GM18517 (cell line): ENCODE measurements at regions not wholly inside any gene's neighbourhood (a gene's known extent, or its start where the extent isn't known, plus 50 kb on each side); places are given as distances from the start of the nearest gene placed in this dataset.
A peak's percentile ranks its signal among the peaks of the same experiment; 100 is the strongest.

ENCODE experiments used
- ATAC-seq: cut with Tn5 transposase; IDR thresholded peaks from one replicate; pipeline ENCODE4 v1.9.1; 2021; ENCODE audit warnings: mild to moderate bottlenecking, moderate library complexity; ENCODE audit not compliant: unreplicated experiment

DNA sequence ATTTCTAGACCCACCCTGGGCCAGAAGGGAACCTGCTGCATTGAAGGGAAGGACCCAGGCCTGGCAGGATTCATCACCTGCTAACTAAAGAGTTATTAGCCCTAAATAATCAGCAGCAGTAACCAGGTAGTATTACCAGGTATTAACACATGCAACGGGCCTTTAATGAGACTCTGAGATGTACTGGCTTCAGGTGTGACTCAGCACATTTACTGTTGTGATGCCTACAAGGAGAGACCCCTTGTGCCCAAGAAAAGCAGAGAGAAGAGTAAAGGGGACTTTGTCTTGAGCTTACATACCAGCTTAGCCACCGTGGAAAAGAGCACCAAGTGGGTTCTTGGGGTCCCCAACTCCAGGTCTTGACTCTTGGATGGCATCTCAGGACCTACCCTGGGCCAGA, 243.1 kb upstream of the SLC39A10 start:
- no peak for ATAC-seq

DNA sequence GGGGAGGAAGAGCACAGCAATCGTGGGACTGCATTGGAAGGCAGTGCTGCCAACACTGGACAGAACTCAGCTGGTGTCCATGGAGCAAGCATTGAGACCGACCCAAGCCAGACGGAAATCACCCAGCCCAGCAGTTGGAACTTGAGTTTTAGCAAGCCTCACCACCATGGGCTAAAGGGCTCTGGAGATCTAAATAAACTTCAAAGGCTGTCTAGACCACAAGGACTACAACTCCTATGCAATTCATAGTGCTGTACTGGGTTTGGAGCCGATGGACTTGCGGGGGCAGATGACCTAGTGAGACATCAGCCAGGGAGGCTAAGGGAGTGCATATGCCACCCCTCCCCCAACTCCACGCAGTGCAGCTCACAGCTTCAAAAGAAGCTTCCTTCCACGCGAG, 243.6 kb upstream of the SLC39A10 start:
- no peak for ATAC-seq

DNA sequence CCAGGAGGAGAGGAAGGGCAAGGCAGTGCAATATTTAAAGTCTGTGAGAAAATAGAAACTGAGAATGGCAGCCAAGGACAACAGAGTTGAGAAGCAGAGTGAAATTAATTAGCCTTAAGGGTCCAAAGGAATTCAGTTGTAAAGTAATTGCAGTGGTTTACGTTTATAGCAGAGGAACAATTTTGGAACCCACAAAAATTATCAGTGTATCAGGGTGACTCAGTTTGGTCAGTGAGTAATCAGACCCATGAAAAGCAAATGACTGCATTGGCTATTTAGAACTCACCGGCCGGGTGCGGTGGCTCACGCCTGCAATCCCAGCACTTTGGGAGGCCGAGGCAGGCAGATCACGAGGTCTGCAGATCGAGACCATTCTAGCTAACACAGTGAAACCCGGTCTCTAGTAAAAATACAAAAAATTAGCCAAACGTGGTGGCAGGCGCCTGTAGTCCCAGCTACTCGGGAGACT, 245.8 kb upstream of the SLC39A10 start:
- no peak for ATAC-seq

DNA sequence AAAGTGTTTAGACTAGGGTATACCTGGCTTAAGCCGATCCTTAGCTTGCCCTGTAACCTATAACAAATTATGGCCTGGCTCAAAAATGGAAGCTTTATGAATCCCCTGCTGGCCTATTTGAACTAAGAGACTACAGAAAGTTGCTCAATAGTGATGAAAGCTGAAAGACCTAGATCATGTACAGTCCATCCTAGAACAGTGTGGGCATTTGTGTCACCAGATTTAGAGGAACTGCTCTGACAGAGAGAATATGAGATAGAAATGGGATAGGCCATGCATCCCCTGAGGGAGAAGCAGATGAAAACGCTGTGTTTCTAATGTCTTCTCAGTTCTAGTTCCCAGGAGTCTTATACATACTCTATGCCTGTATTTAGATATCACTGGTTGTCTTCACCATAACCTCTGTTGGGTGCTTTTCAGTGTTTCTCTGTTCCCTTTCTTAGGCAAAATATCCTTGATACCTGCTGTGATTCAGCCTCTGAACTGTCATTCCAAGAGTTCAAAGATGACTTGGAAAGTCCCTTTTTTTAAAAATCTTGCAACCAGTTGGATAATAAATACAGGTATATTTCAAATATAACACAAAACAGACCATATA, 246.9 kb upstream of the SLC39A10 start:
- ATAC-seq = peak; percentile 59

DNA sequence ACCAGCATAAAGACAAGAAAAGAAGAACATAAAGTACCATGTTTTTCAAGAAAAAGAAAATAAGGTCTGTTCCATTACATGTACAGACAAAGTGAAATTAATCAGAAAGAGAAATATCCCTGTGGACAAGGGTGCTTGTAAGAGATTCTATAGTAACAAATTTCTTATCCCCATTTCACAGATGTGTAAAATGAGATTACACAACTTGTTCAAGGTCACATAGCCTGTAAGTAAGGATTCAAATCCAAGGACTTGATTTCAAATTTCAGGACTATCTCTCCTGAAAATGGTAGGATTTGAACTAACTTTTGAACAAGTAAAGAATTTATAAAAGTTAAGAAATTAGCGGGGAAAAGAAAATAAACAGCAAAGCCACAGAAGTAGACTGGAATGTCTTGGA, 248.2 kb upstream of the SLC39A10 start:
- no peak for ATAC-seq

DNA sequence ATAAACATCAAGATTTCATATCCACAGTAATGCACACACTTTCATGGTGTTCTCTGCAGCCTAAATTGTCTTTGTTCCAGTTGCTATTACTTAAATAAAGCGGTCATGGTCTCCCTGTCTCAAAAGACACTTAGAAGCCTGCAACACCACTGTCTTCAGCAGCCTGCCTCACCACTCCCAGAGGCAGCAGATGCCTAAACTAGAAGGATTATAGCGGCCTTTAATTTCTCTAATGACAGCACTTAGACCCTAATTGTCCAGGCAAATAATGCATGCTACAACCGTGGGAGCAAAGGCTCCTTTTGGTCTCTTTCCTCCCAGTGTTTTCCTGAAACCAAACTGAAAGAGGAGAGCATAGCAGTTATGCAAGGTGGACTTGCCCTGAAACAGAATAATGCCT, 248.8 kb upstream of the SLC39A10 start:
- ATAC-seq = no peak

DNA sequence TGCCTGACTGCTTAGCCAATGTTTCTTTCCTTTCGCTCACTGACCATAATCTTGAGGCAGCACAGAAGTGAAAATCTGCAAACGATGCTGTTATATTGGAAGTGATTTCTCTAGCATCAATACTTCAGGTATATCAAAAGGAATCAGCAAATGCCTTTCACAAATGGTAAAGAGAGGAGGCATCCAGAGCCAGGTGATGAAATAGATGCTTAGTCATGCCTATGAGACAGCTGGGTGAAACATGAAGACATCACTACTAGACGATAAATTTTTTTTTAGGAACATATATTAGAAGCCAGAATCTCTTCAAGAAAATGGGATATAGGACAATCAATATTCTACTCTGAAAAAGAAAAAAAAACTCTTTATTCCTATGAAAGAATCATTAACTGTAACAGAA, 249.2 kb upstream of the SLC39A10 start:
- no peak for ATAC-seq

DNA sequence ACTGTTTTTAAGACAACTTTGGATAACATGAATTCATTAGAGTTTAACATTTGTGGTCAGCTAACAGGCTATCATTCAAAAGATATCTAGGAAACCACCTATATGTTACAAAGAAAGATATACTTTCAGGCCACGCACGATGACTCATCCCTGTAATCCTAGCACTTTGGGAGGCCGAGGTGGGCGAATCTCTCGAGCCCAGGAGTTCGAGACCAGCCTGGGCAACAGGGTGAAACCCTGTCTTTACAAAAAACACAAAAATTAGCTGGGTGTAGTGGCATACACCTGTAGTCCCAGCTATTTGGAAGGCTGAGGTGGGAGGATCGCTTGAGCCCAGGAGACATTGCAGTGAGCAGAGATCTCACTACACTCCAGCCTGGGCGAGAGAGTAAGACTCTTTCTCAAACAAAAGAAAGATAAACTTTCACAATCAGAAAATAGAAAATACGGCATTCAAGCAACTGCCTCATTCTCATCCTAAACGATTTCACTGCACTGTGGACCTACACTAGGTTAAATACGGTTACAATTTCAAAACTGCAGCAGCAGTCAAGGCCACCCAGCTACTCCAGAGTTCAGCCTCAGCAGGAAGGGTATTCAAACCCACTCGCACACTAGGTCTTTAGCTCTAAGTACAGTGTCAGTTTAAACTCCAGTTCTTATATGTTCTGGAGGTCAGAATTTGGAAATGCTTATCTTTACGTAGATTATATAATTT, 250.0 kb upstream of the SLC39A10 start:
- no peak for ATAC-seq

DNA sequence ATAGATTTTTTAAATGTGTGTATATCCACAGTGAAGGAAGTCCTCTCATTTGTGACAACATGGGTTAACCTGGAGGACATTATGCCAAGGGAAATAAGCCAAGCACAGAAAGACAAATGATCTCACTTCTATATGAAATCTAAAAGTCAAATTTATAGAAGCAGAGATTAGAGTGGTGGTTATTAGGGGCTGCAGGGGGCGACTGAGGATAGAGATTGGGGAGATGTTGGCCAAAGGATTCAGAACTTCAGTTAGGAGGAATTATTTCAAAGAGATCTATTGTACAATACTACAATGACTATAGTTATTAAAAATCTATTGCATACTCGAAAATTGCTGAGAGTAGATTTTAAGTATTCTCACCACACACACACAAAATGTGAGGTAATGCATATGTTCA, 252.4 kb upstream of the SLC39A10 start:
- no peak for ATAC-seq

DNA sequence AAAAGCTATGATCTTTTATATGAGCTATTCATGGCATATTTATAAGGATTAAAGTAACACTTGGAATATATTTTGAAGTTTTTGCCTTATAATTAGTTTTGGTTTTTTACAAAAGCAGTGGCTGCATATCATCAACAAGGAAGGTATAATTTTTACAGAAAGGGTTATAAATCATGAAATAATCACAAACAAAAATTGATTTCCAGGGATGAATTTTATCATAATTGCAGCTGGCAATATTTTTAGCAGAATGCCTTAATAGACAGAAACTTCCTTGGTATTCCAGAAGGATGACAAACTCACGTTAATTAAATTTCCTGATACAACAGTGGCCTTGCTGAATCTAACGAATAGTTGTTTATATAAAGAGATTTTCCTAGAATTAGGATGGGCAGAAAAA, 260.5 kb upstream of the SLC39A10 start:
- ATAC-seq = no peak

DNA sequence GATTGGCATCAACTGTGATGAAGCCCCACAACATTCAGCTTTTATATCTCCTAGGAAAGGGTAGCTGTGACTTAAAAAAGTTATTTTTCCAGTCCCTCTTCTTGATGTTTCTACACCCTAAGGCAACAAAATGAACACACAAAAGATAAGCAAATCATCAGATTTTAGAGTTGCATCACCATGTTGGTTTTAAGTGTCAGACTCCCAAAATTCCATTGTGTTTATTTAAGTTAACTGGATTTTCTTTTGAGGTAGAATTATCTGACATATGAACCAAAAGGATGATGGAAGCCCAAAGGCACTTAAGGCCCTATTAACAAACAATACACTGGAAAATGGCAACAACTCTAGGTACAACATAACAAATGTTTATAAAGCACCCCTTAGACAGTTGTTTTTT, 261.7 kb upstream of the SLC39A10 start:
- ATAC-seq = no peak

DNA sequence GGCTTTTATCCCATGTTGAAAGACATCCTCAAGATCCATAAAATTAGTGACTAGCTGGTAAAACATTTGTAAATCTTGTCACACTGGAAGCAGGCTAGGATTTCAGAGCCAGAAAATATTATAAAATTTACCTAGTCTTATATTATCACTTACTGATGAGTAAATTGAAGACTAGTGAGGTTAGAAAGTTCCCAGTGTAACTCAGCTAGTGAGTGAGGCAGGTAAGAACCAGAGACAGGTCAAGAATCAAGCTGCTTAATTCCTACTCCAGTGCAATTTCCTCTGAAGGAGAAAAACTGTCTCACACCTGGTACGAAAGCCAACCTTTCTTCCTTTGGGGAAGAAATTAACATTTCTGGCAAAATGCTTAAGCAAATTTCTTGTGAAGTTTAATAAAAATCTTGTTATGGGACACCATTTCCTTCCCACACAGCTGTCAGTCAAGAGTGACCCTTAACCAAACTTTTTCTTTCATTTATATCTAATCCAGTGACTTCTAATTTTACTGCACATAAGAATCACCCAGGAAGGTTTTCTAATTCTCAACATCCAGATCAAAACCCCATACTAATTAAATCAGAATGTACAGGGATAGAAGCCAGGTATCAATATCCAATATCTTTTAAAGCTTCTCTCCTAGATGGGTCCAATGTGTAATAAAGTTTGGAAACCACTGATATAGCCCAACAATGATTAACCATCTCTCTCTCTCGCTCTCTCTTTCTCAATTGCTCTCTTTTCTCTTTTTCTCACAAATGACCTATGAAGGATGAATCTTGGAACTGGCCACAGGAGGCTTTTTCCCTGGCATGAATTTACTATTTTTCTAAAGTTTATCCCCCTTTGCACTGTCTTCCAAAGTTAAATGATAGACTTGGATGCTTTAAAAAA, 264.3 kb upstream of the SLC39A10 start:
- no peak for ATAC-seq

DNA sequence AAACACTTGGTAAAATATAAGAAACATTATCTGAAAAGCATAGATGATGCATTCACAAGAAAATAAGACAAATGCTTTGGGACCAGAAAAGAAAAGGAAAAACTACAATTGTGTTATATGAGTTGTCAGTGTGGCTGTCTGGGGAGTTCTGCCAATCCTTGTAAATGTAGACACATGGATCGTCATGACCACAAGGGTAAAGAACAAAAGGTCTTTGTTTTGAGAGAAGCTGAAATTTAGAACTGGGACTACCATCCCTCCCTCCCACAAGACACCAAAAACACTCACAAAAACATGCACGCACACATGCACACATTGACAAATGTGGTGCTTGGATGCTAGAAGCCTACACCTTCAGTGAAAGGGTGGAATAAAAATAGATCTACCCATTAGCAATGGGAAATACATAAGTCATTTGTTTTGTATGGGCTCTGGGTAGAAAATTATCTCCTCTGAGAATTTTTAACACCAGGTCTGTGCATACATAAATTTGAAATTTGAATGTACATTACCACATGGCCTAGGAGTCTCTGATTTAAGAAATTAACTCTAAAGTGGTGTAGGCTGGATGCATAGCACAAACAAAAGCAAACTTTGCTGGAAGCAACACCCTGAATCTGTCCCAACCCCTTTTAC, 266.2 kb upstream of the SLC39A10 start:
- no peak for ATAC-seq

DNA sequence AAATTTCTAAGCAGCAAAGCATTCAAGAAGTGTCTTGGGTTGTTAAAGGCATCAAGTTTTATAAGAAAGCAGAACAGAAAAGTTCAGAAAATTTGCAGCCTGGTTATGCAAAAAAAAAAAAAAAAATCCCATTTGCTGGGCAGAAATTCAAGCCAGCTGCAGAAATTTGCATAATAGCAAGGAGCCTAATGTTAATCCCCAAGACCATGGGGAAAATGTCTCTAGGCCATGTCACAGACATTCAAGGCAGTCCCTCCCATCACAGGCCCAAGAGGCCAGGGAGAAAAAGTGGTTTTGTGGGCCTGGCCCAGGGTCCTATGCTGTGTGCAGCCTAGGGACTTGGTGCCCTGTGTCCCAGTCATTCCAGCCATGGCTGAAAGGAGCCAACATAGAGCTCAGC, 269.0 kb upstream of the SLC39A10 start:
- no peak for ATAC-seq

DNA sequence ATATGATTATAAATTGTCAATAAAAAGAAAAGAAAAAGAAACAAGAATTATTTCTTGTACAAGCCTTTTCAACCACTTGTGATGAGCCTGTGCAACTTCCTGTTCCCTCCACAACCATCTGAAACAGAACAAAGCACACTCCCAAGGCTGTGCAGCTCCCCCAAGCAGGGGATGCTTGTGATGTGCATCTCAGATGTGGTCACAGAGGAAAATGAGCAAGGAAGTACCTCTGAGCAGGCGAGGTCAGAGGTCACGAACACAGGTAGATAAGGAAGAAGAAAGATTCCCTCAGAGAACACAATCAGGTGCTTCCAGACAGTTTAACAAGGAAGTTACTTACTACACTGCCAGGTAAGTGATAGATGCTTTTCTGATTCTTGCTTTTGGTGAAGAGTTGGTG, 274.8 kb upstream of the SLC39A10 start:
- no peak for ATAC-seq

DNA sequence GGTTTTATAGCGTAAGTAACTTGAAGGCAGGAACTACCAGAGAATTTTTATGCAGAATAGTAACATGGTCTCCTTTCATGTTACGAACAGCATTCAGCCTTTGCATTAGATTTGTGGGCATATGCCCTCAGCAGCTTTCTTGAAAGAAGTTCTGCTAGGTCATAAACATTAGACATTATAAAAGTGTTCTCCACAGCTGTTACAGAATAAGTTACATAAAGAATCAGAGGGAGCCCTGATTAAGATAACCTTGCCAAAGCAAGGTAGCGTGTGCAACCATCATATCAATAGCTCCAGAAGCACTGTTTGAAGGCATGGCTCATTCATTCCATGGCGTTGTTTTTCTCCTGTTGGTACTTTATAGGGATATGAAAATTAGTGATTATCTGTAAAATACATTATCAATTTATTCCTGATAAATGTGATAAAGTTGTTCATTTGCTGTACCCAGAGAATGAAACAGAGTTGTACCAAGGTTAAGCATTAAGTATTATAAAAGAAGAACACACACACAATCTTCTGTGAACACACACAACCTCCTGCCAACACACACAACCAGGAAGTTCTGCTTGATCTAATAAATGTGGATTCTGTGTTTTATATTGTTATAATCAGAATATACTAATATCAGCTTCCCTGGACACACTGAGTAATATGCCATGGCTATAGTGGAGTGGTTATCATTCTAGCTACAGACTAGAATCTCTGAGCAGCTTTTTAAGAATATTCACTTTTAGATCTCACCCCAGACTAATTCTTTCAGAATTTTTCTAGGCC, 286.7 kb upstream of the SLC39A10 start:
- ATAC-seq = no peak

DNA sequence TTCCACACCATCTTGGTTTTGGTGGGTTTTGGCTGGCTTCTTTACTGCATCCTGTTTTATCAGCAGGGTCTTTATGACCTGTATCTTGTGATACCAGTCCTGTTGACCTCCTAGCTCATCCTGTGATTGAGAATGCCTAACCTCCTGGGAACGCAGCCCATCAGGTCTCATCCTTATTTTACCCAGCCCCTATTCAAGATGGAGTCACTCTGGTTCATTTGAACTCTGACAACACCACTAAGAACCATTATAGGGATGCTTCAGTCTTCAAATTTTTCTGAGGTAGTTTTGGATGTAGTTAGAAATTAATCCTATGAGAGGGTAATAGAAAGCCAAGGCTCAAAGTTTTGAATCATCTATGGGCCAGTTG, 287.8 kb upstream of the SLC39A10 start:
- no peak for ATAC-seq

DNA sequence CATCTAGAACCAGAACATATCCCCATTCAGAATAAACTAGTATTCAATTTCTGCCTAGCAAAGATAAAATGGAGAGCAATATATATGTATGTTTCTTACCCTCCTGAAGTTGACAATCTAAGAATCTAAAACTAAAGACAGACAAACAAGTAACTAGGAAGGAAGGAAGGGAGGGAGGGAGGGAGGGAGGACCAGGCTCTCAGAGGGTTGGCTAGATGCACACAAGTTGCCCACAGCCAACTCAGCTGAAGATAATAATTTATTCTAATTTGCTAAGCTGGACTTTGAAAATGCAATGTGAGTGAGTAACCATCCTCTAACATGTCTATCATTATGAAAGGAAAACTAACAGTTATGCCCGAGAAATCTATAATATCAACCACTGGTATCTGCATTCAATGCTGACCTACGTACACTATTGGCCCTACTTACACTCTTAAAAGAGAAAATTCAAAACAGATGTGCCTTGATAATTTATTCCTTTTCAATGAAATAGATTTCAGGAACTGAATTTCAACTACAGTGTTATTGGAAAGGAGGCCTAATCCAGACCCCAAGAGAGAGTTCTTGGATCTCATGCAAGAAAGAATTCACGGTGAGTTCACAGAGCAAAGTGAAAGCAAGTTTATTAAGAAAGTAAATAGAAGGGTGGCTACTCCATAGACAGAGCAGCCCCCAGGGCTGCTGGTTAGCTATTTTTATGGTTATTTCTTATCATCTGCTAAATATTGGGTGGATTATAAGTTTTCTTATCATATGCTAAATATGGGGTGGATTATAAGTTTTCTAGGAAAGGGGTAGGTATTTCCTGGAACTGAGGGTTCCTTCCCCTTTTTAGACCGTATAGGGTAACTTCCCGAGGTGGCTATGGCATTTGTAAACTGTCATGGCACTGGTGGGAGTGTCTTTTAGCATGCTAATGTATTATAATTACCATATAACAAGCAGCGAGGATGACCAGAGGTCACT, 288.5 kb upstream of the SLC39A10 start:
- no peak for ATAC-seq

DNA sequence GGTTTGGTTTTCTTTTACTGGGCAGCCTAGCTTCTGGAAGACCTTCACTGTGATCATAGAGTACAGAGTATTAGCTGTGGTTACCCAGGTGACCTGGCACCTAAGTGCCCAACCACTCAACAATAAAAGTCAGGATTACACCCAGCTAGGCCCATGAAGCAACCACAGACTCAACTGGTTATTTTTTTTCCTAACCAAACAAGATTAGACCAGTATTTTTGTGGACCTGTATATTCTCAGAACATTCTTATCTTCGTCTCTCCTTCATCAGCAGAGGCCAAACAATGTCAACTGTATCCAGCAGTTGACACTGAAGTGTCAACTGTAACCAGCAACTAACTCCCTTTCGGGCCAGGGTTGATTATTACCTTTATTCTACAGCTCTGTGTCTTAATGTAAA, 289.2 kb upstream of the SLC39A10 start:
- ATAC-seq = no peak
